ENCODE measurements at regions not wholly inside any gene's neighbourhood (a gene's known extent, or its start where the extent isn't known, plus 50 kb on each side); places are given as distances from the start of the nearest gene placed in this dataset.
"Not testable (repeated sequence)": the region's sequence is repeated elsewhere in the genome, so short reads cannot be mapped to it uniquely, and the experiment has no call there.

- DNase-seq, result no peak
These were observed 373.7 kb upstream of the SALL1 start for GRCh38 chr16:51524555-51525373.

- no peak for DNase-seq
These were observed 373.0 kb upstream of the SALL1 start for GRCh38 chr16:51524070-51524469.

- no peak for DNase-seq
These were observed 372.3 kb upstream of the SALL1 start for GRCh38 chr16:51523400-51523799.

- no peak for DNase-seq
These were observed 371.8 kb upstream of the SALL1 start for GRCh38 chr16:51522902-51523301.

GRCh38 chr16:51516960-51517359 lies 365.9 kb upstream of the SALL1 start:
- not testable (repeated sequence) for DNase-seq

- DNase-seq, result no peak
These were observed 359.3 kb upstream of the SALL1 start for GRCh38 chr16:51510416-51510815.

- no peak for DNase-seq
These were observed 358.3 kb upstream of the SALL1 start for GRCh38 chr16:51509336-51509735.

GRCh38 chr16:51508490-51509212 lies 357.6 kb upstream of the SALL1 start:
- DNase-seq, result no peak

GRCh38 chr16:51507286-51507685 lies 356.2 kb upstream of the SALL1 start:
- no peak for DNase-seq

- no peak for DNase-seq
These were observed 349.2 kb upstream of the SALL1 start for GRCh38 chr16:51500306-51500705.

GRCh38 chr16:51497541-51498211 lies 346.6 kb upstream of the SALL1 start:
- no peak for DNase-seq

GRCh38 chr16:51490866-51491265 lies 339.8 kb upstream of the SALL1 start:
- no peak for DNase-seq

- DNase-seq, result no peak
These were observed 336.8 kb upstream of the SALL1 start for GRCh38 chr16:51487880-51488279.

- DNase-seq, result no peak
These were observed 323.5 kb upstream of the SALL1 start for GRCh38 chr16:51474414-51475091.

- no peak for DNase-seq
These were observed 322.0 kb upstream of the SALL1 start for GRCh38 chr16:51473091-51473490.

GRCh38 chr16:51470492-51470891 lies 319.4 kb upstream of the SALL1 start:
- DNase-seq, result no peak

GRCh38 chr16:51464996-51465395 lies 313.9 kb upstream of the SALL1 start:
- DNase-seq, result no peak

- no peak for DNase-seq
These were observed 310.2 kb upstream of the SALL1 start for GRCh38 chr16:51461255-51461654.

- no peak for DNase-seq
These were observed 307.5 kb upstream of the SALL1 start for GRCh38 chr16:51458356-51459140.

- DNase-seq, result no peak
These were observed 306.7 kb upstream of the SALL1 start for GRCh38 chr16:51457775-51458174.

GRCh38 chr16:51455398-51455797 lies 304.3 kb upstream of the SALL1 start:
- no peak for DNase-seq

- DNase-seq, result no peak
These were observed 302.2 kb upstream of the SALL1 start for GRCh38 chr16:51453251-51453650.
